Kidney epithelial cell (primary cell): ENCODE measurements at regions not wholly inside any gene's neighbourhood (a gene's known extent, or its start where the extent isn't known, plus 50 kb on each side); places are given as distances from the start of the nearest gene placed in this dataset.

Source experiments
- DNase-seq: peaks from one replicate; pipeline ENCODE4 v3.0.0-alpha.2; 2010; ENCODE audit warnings: low read depth
- H3K27me3 ChIP-seq: 2 replicates; pipeline ENCODE4 v1.6.0; 2011; ENCODE audit warnings: low read length; ENCODE audit not compliant: control insufficient read depth, insufficient read depth
- H3K36me3 ChIP-seq: 2 replicates; pipeline ENCODE4 v1.5.1; 2011; ENCODE audit warnings: low read length; ENCODE audit not compliant: control insufficient read depth, insufficient read depth
- H3K4me3 ChIP-seq: 2 replicates; pipeline ENCODE4 v1.5.1; 2011; ENCODE audit warnings: low read depth, mild to moderate bottlenecking, control low read depth, low read length
- TF ChIP-seq, protein P1 (sequence below): IDR thresholded peaks from 2 replicates; pipeline ENCODE4 v1.5.1; 2011; ENCODE audit warnings: mild to moderate bottlenecking, moderate library complexity, low read length, control low read depth, inconsistent platforms; ENCODE audit not compliant: insufficient read depth, poor library complexity, severe bottlenecking

DNA sequence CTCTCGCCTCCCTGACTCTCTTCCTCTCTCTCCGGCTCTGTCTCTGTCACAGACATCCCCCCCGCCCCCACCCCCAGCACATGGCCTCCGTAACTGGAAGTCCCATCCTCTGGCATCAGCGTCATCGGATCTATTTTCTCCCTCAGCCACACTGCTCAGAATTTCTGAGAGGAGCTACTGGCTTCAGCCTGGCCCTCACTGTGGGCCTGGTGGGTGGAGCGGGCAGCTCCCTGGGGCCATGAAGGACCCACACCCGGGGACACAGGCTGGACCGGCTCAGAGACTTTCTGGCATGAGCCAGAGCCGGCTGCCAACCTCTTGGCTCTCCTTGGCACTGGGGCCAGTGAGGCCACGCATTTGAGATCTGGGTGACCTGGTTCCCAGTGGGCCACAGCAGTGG lies 61.2 kb upstream of the CASZ1 start:
- peaks cover 26% of the 10 kb centered on the region for H3K27me3 ChIP-seq
- H3K36me3 ChIP-seq: no peaks in the 10 kb centered on the region
- TF ChIP-seq, protein P1, sequence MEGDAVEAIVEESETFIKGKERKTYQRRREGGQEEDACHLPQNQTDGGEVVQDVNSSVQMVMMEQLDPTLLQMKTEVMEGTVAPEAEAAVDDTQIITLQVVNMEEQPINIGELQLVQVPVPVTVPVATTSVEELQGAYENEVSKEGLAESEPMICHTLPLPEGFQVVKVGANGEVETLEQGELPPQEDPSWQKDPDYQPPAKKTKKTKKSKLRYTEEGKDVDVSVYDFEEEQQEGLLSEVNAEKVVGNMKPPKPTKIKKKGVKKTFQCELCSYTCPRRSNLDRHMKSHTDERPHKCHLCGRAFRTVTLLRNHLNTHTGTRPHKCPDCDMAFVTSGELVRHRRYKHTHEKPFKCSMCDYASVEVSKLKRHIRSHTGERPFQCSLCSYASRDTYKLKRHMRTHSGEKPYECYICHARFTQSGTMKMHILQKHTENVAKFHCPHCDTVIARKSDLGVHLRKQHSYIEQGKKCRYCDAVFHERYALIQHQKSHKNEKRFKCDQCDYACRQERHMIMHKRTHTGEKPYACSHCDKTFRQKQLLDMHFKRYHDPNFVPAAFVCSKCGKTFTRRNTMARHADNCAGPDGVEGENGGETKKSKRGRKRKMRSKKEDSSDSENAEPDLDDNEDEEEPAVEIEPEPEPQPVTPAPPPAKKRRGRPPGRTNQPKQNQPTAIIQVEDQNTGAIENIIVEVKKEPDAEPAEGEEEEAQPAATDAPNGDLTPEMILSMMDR: no peak
- no peak for DNase-seq
- H3K4me3 ChIP-seq: no peak overlapping the region

DNA sequence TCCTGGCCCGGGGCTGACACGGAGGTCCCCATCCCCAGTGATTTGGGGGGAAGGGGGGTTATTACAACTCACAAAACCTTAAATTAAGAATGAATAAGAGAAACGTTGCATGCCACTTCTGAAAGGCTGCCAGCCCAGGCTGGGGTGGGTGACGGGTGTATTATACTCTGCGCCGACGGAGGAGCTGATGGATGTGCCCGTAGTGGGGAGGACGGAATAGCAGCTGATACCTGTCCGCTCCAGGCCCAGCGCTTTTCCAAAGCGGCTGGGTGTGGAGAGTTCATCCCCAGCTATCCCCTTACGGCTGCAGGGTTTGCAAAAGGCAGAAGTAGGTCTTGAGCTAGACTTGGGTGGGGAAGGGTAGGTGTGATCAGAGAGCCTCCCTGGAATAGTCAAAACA lies 63.8 kb upstream of the CASZ1 start:
- TF ChIP-seq, protein P1: no peak
- DNase-seq: no peak
- no peaks in the 10 kb centered on the region for H3K36me3 ChIP-seq
- H3K4me3 ChIP-seq: no peak overlapping the region
- peaks cover 42% of the 10 kb centered on the region for H3K27me3 ChIP-seq

- H3K4me3 ChIP-seq: no peak overlapping the region
- TF ChIP-seq, protein P1: no peak
- peaks cover 45% of the 10 kb centered on the region for H3K27me3 ChIP-seq
- no peak for DNase-seq
- H3K36me3 ChIP-seq: no peaks in the 10 kb centered on the region
Observed at GRCh38 chr1:10860682-10861081, 64.2 kb upstream of the CASZ1 start.

DNA sequence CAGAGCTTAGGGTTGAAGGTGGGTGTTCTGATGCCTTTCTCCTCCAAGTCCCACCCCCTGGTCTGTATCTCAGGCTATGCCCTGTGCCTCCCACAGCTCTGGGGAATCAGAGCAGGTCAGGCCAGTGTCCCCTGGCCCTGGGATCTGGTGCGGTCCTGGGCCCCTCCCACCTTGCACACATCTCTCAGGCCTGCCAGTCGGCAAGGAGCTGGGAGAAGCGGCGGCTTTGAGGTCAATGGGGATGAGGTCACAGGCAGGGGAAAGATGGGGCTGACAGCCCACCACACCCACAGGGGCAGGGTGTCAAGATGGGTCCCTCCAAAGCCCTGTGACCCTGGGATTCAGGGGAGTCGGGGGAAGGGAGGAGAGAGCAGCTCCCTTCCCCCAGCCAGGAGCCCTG lies 65.4 kb upstream of the CASZ1 start:
- TF ChIP-seq, protein P1: no peak
- peaks cover 51% of the 10 kb centered on the region for H3K27me3 ChIP-seq
- no peak overlapping the region for H3K4me3 ChIP-seq
- DNase-seq: no peak
- no peaks in the 10 kb centered on the region for H3K36me3 ChIP-seq

DNA sequence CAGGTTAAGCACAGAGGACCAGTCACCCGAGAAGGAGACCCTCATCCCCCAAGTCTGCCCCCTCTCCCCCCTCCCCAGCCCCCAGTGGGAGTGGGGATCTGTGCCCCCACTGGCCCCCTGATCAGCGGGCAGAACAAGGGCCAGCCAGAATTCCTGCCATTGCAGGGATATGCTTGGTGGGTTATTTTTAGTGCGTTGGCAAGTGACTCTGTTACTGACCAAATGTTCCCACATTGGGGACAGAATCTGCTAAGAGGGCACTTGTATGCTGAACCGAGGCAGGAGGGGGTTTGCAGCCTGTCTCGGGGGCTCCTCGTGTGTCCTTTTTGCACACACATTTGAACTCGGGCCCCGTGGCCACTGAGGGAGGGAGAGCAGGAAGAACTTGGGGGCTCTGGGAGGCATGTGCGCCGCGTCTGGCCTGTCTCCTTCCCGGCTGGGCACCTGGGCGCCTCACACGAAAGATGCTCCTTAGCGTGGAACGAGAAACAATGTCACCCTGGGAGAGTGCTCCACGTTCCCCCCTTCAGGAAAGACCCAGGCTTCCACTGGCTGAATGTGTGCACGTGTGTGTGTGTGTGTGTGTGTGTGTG lies 66.4 kb upstream of the CASZ1 start:
- H3K27me3 ChIP-seq: peaks cover 49% of the 10 kb centered on the region
- H3K36me3 ChIP-seq: no peaks in the 10 kb centered on the region
- TF ChIP-seq, protein P1: no peak
- DNase-seq: no peak
- H3K4me3 ChIP-seq: no peak overlapping the region

DNA sequence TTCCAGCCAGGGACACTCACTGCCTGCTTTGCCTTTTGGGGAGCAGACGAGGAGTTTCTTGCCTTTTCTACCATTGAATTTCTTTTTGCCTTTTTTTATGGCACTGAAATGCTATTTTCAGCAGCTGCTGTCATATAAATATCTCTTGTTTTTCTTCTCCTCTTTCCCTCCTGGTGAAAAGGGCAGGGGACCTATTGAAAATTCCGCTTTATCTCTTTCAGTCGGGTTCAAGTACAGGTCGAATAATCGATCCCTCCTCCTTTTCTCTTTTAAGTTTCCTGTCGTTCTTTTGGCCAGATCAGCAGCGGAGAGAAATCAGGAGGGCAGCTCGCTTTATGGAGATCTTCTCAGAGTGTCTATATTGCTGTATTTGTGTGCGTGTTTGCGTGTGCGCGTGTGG lies 67.4 kb upstream of the CASZ1 start:
- DNase-seq: no peak
- no peaks in the 10 kb centered on the region for H3K36me3 ChIP-seq
- TF ChIP-seq, protein P1: no peak
- no peak overlapping the region for H3K4me3 ChIP-seq
- peaks cover 52% of the 10 kb centered on the region for H3K27me3 ChIP-seq
